ENCODE measurements at regions not wholly inside any gene's neighbourhood (a gene's known extent, or its start where the extent isn't known, plus 50 kb on each side); places are given as distances from the start of the nearest gene placed in this dataset.

DNA sequence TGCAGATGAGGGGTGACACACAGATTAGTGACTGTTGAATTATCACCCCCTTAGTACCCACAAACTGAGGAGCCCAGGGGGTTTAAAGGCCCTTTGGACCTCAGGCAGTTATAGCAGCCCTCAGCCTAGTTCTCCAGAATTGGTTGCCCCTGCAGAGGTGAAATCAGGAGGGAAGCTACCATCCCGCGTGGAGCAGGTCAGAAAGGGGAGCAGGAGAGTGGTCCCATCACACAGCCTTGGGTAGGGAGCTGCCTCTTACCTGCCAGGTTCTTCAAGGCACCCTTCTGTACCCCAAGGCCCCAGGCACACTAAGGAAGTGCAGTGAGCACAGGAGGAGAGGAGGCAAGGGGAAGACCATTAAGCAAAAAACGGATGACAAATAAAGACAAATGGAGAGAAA is 121.2 kb upstream of the TNR start:
- no peak for ATAC-seq

DNA sequence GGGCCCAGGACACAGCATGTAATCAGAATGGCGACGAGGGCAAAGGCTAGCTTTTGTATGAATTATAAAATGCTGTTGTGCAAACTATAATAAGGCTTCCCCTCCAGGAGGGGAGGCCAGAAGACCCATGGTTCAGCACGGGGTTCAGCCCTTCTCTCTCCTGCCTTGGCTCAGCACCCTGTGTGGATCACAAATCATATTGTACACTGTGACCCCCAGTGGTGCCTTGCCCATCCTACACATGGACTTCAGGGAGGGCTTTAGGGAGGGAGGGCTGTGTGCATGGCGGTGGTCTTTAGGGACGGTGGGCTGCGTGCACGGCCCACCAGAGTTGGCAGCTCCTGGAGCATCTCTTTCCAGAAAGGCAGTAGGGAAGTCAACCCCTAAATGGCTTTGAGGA is 120.8 kb upstream of the TNR start:
- no peak for ATAC-seq

DNA sequence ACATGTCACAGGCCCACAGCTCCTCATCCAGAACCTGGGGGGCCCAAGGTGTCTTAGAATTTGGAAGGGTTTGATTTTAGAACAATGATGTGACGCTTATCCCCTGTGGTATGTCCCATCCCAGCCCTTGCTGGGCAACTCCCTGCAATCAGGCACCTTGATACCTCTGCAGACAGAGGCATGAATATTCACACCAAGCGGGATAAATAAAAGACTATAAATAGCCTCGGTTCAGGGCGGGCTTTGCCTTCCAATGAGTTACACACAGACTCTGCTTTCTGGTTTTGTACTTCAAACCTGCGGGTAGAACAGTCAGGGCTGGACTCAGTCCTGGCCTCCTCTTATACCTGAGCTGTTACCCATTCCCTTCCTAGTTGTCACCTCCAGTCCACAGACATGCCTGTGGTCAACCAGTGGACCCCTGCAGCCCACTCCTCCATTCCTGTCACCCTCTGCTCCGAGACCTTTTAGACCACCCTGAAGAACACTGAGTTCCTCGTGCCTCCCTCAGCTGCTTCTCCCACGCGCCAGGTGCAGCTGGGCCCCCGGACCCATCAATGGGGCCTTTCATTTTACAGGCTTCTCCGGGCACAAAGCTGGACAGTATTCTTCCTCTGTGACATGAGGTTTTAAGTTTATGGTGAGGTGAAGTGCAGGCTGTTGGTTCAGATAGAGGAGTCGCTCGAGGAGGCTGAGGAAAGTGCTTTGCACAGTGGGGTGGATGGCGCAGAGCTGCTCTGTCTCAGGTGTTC is 120.1 kb upstream of the TNR start:
- ATAC-seq = no peak

DNA sequence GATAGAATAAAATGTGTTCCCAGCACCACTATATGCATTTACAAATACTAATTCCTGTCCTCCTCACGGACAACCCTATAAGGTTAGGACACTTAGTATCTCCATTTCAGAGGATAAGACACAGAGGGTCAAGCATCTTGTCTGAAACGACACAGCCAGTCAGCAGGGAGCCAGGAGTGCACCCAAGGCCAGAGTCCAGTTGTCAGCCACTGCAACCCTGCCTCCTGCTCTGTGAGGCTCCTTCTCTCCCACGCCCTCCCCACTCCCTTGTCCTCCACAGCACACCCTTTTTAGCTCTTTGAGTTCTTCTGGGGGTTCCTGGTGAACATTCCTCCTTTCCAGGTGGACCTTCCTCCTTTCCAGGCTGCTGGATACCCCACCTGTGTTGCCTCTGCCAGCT is 119.0 kb upstream of the TNR start:
- no peak for ATAC-seq

DNA sequence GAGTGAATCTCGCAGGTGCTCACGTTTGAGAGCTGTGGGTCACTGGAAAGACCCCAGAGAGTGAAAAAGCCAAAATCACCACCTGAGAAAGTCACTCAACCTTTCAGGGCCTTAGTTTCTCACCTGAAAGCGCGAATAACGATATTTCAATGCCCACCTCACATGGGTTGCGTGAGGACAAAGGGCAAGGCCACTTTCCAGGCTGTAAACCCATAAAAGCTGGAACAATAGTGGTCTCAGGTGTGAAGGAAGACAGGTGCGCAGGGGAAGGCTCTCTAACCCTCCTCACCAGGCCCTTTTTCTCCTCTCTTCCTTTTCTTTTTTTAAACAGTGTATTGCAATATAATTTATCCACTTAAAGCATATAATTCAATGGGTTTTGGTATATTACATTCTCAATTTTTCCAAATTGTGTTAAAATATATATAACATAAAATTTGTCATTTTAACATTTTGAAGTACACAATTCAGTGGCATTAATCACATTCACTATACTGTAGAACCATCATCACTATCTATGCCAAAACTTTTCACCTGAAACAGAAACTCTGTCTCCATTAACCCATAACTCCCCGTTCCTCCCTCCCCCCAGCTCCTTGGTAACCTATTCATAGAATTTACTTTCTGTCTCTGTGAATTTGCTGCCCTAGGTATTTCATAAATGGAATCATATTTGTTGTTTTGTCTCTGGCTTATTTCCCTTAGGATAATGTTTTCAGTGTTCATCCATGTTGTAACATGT is 118.4 kb upstream of the TNR start:
- ATAC-seq = no peak

DNA sequence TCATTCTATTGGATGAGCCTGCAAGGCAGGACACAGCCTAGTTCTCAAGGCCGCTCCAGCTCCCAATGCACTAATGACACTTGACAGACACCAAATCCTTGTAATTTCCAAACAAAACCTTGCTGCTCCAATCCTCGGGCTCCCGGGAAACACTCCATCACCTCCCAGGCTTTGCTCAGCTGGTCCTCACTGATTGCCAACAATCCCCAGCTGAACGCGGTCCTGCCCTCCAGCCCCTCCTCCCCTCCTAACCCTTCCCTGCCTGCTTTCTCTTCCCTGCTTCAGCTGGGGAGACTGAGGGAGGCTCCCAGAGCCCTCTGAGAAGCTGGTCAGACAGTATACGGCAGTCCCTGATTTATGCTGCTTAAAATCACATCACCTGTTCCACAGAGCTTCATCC is 114.4 kb upstream of the TNR start:
- no peak for ATAC-seq

GRCh38 chr1:175853681-175854080 is 110.3 kb upstream of the TNR start:
- no peak for ATAC-seq

GRCh38 chr1:175851749-175852148 is 108.4 kb upstream of the TNR start:
- ATAC-seq = no peak

DNA sequence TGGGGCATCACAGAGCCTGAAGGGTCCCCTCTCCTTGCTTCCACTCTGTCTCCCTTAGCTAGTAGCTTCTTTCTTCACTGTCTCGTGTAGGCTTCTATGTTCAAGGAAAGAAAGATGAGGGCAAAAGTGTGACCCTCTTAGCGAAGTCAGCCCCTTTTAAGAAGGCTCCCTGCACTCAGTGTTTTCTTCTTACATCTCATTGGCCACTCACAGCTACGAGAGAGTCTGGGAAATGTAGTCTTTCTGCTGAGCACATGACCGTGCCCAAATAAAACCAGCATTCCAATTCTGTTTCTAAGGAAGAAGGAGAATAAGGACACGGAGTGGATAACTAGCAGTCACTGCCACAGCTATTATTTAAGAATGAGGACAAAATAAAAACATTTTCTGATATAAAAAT is 104.9 kb upstream of the TNR start:
- no peak for ATAC-seq

DNA sequence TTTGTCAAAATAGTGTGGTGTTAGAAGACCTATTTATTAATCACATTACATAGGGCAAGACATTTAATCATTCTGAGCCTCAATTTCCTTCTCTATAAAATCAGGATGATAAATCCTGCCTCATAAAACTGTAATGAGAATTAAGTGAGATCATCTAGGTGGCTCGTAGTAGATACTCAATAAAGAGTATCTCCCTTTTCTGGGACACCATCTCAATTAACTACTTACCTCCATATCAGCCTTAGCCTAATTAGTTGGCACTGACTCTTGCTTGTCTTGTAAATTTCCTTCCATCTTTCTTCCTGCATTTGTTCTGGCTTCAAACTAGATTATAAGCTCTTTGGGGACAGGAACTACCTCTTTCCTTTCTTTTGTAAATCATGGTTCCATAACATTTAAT is 102.6 kb upstream of the TNR start:
- no peak for ATAC-seq

DNA sequence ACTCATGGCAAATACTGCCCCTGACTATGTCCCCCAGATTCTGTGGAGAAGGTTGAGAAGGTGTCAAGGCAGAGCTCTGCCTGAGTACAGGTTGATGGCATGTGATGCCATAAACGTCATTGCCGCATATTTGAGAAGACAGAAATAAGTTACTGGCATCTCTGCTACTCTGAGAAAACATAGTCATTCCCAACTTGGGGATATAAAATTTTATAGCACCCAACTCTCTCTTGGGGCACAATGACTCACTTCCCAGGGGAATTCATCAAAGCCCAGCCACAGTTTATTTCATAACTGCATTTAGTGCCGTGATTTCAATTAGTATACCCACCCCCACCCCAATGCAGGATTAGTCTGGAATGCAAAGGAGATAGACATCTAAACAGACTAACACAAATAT is 101.9 kb upstream of the TNR start:
- ATAC-seq = no peak

GRCh38 chr1:175844877-175845276 is 101.5 kb upstream of the TNR start:
- no peak for ATAC-seq

- ATAC-seq = no peak
These were observed 99.2 kb upstream of the TNR start for GRCh38 chr1:175842550-175842949.

GRCh38 chr1:175841738-175842187 is 98.4 kb upstream of the TNR start:
- no peak for ATAC-seq

DNA sequence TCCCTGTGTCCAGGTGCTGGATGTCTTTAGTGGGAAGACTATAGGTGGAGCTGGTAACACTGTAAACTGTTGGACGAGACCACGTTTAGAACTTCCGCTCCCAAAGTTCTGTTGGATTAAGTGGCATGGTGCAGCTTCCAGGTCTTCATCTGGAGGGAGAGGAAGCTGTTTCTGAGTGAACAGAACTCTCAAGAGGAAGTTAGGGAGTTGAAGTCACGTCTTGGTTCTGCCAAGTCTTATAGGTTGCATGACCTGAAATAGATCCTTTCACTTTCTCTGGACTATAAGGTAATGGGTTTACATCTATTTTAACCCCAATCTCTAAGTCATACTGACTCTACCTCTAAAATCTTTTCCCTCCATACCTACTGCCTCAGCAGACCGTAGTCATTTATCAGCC is 97.4 kb upstream of the TNR start:
- ATAC-seq = no peak

DNA sequence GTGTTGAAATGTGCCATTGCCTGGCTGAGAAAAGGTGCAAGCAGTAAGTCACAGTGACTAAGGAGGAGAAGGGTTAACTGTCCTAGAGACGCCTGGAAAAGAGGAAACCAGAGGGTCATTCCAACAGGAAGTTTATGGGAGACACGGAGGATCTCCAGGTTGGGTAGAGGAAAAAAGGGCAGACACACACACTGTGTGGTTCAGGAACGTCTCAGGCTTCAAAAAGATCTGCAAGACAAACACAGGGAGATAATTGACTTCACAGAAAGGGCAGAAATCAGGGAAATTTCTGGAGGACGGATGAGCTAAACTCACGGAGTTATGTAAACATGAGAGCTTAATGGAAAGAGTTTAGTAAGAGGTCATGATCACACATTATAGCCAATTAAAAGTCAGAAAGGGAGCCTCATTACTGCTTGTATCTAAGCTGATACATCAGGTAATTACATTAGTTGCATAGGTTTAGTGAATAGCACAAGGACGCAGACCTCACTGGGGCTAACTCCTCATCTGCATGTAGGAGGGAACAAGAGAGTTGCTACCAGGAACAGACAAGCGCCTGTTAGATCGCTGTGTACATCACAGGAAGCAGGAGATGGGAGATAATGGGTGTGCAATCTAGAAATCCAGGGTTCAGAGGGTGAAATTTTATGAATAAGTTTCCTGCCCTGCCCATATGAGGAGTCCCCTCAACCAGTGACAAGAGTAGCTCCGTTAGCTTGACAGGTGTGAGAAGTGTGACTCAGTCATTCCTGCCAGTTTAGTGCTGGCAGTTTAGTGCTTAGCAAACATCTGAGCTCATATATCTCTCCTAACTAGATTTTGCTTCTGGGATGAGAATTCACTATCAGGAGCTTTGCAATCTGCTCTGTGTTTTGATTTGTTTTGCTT is 96.6 kb upstream of the TNR start:
- no peak for ATAC-seq

DNA sequence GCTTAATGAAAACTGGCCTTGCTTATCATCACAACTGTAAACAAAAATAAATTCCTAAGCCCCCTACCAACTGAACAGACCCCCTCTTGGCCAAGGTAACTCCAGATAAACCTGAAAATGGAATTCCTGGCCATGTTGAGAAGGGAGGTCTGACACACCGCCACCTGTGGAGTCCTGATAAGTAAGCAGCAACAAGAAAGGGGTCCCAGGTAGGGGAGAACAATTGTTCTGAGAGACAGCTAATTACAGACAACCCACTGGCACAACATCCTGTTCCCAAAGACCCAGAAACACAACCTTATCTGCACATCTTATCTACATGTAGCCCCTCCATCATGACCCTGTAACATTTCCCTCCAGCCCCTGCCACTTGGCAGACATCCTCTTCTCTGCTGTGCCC is 91.2 kb upstream of the TNR start:
- ATAC-seq = no peak

GRCh38 chr1:175833951-175834350 is 90.6 kb upstream of the TNR start:
- ATAC-seq = no peak

DNA sequence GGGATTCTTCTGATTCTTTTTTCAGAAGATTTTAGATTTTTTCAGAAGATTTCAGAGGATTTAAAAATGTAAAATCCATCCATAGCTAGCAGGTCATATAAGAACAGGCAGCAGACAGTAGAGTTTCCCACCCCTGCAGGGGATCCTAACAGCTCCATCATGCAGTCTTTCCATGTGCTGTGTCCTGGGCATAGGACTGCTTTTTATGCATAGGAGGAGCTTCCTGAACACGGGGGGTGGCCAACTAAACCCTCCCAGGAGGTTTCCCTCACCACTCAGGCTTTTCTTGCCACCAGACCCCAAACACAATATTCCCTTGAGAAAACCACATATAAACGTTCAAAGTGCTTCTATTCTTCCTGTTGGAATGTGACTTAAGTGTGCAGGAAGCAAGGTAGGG is 90.1 kb upstream of the TNR start:
- ATAC-seq = no peak

DNA sequence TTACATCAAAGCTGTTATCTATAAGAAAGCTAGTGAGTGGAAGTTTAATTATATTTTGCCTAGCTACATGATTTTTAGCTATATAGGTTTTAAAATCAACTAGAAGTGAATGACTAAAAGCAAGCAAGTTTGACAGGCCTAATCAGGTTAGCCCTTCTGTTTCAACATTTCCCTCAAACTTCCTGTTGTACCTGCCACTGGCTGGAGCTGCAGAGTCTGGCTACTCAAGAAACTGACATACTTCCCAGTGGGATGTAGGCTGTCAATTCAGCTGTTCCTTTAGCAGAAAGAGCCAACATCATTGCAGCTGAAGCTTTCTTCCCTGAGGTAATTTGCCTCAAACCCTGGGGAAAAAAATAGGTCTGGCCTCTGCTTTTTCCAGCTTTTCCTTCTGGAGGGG is 87.1 kb upstream of the TNR start:
- ATAC-seq = no peak

DNA sequence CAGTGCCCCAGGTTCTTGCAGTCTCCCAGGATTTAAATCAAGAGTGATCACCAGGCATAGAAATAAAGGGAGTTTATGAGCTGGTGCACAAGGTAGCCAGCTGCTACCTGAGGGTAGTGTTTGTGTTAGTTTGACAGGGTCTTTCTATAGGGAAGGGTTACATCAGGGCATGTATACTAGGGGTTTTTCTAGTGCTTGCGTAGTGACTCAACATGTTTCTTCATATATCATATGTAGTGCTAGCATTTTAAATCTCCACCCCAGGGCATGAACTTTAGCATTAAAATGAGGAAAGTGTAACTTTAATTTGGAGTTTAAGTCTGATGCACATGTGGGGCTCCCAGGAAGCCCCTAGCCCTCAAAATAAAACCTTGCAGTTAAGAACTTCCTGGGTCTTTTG is 86.5 kb upstream of the TNR start:
- no peak for ATAC-seq

- ATAC-seq = no peak
These were observed 83.3 kb upstream of the TNR start for GRCh38 chr1:175826705-175827104.

GRCh38 chr1:175824079-175824478 is 80.7 kb upstream of the TNR start:
- no peak for ATAC-seq

GRCh38 chr1:175823406-175823805 is 80.0 kb upstream of the TNR start:
- no peak for ATAC-seq

All from activated CD4-positive, CD25-positive, alpha-beta regulatory T cell treated with anti-CD3 and anti-CD28 coated beads, Interleukin-2, amount 50 U/mL, for 24 hours (primary cell).